ENCODE measurements at regions not wholly inside any gene's neighbourhood (a gene's known extent, or its start where the extent isn't known, plus 50 kb on each side); places are given as distances from the start of the nearest gene placed in this dataset.

GRCh38 chr7:24378871-24379616 lies 95.1 kb downstream of the NPY start:
- no peak for DNase-seq (ENCODE audit: extremely low spot score)
- ChIA-PET CTCF (interaction anchor here (0.6 kb wide), 1 partner anchor 1577 kb away, joined by 3 read pairs; no protein-coding TSS in a partner anchor), POLR2A (no interaction called here)
- TF ChIP-seq SP1 (IDR thresholded peaks at IDR 0.05) (no peak), BHLHE40 (IDR thresholded peaks at IDR 0.05; ENCODE audit: borderline replicate concordance) (no peak), ARNT (IDR thresholded peaks at IDR 0.05) (no peak), SUZ12 (IDR thresholded peaks at IDR 0.05) (no peak), PKNOX1 (IDR thresholded peaks at IDR 0.05) (no peak), LEF1 (IDR thresholded peaks at IDR 0.05; ENCODE audit: borderline replicate concordance) (no peak), NFRKB (IDR thresholded peaks at IDR 0.05) (no peak), FOXA1 (IDR thresholded peaks at IDR 0.05) (no peak), L3MBTL2 (conservative IDR thresholded peaks at IDR 0.05) (no peak), TARDBP (IDR thresholded peaks at IDR 0.05) (no peak)

- ChIA-PET POLR2A (no interaction called here), CTCF (interaction anchor here (0.6 to 1.8 kb wide), 9 partner anchors 9 to 803 kb away, joined by 3 to 11 read pairs (median 4); no protein-coding TSS in a partner anchor)
- peak; percentile 59; the same call in 1 of the 2 replicates for TF ChIP-seq FOXK2 (IDR thresholded peaks at IDR 0.05)
- TF ChIP-seq ZNF384 (IDR thresholded peaks at IDR 0.05), result peak; percentile 73
- no peak for TF ChIP-seq FOXA1 (IDR thresholded peaks at IDR 0.05)
- no peak for TF ChIP-seq TARDBP (IDR thresholded peaks at IDR 0.05)
- TF ChIP-seq PKNOX1 (IDR thresholded peaks at IDR 0.05), result no peak
- TF ChIP-seq L3MBTL2 (conservative IDR thresholded peaks at IDR 0.05), result no peak
- TF ChIP-seq LEF1 (IDR thresholded peaks at IDR 0.05; ENCODE audit: borderline replicate concordance), result no peak
- TF ChIP-seq ARNT (IDR thresholded peaks at IDR 0.05), result no peak
- TF ChIP-seq FOXM1 (IDR thresholded peaks at IDR 0.05; ENCODE audit: borderline replicate concordance), result no peak
- no peak for TF ChIP-seq HDGF (IDR thresholded peaks at IDR 0.05; ENCODE audit: borderline replicate concordance)
- TF ChIP-seq ELF4 (IDR thresholded peaks at IDR 0.05), result no peak
- peak; percentile 60 for DNase-seq (ENCODE audit: extremely low spot score)
Observed at GRCh38 chr7:24381894-24382505, 98.0 kb downstream of the NPY start.

- DNase-seq (ENCODE audit: extremely low spot score), result no peak
- TF ChIP-seq FOXK2 (IDR thresholded peaks at IDR 0.05), result no peak
- no peak for TF ChIP-seq ARNT (IDR thresholded peaks at IDR 0.05)
- TF ChIP-seq LEF1 (IDR thresholded peaks at IDR 0.05; ENCODE audit: borderline replicate concordance), result no peak
- TF ChIP-seq HDGF (IDR thresholded peaks at IDR 0.05; ENCODE audit: borderline replicate concordance), result no peak
- TF ChIP-seq PKNOX1 (IDR thresholded peaks at IDR 0.05), result no peak
- no peak for TF ChIP-seq CTBP1 (IDR thresholded peaks at IDR 0.05; ENCODE audit: borderline replicate concordance)
- no peak for TF ChIP-seq L3MBTL2 (conservative IDR thresholded peaks at IDR 0.05)
- no peak for TF ChIP-seq FOXA1 (IDR thresholded peaks at IDR 0.05)
- no peak for TF ChIP-seq SP1 (IDR thresholded peaks at IDR 0.05)
- no peak for TF ChIP-seq ZNF384 (IDR thresholded peaks at IDR 0.05)
- ChIA-PET CTCF (no interaction called here), POLR2A (no interaction called here)
Observed at GRCh38 chr7:24383055-24383454, 99.1 kb downstream of the NPY start.

GRCh38 chr7:24384362-24385030 lies 100.5 kb downstream of the NPY start:
- no peak for DNase-seq (ENCODE audit: extremely low spot score)
- POLR2A ChIA-PET, result no interaction called here
- TF ChIP-seq ELF4 (IDR thresholded peaks at IDR 0.05) (no peak), CTBP1 (IDR thresholded peaks at IDR 0.05; ENCODE audit: borderline replicate concordance) (no peak), ZNF384 (IDR thresholded peaks at IDR 0.05) (no peak), HDGF (IDR thresholded peaks at IDR 0.05; ENCODE audit: borderline replicate concordance) (no peak), NFRKB (IDR thresholded peaks at IDR 0.05) (no peak), SUZ12 (IDR thresholded peaks at IDR 0.05) (no peak), LEF1 (IDR thresholded peaks at IDR 0.05; ENCODE audit: borderline replicate concordance) (no peak), TARDBP (IDR thresholded peaks at IDR 0.05) (no peak), ARNT (IDR thresholded peaks at IDR 0.05) (no peak), SP1 (IDR thresholded peaks at IDR 0.05) (no peak), FOXM1 (IDR thresholded peaks at IDR 0.05; ENCODE audit: borderline replicate concordance) (no peak), PKNOX1 (IDR thresholded peaks at IDR 0.05) (no peak), L3MBTL2 (conservative IDR thresholded peaks at IDR 0.05) (no peak), FOXK2 (IDR thresholded peaks at IDR 0.05) (no peak), FOXA1 (IDR thresholded peaks at IDR 0.05) (no peak), BHLHE40 (IDR thresholded peaks at IDR 0.05; ENCODE audit: borderline replicate concordance) (no peak)
- CTCF ChIA-PET, result no interaction called here

GRCh38 chr7:24388212-24388611 lies 104.2 kb downstream of the NPY start:
- POLR2A ChIA-PET, result no interaction called here
- CTCF ChIA-PET, result no interaction called here
- TF ChIP-seq ZNF384 (IDR thresholded peaks at IDR 0.05) (no peak), PKNOX1 (IDR thresholded peaks at IDR 0.05) (no peak)
- no peak for DNase-seq (ENCODE audit: extremely low spot score)
